GM21723 (cell line): ENCODE measurements at regions not wholly inside any gene's neighbourhood (a gene's known extent, or its start where the extent isn't known, plus 50 kb on each side); places are given as distances from the start of the nearest gene placed in this dataset.
"Not testable (repeated sequence)": the region's sequence is repeated elsewhere in the genome, so short reads cannot be mapped to it uniquely, and the experiment has no call there.

Experiments used
- ATAC-seq: cut with Tn5 transposase; IDR thresholded peaks from one replicate; pipeline ENCODE4 v1.9.1; 2021; ENCODE audit warnings: mild to moderate bottlenecking, moderate library complexity; ENCODE audit not compliant: unreplicated experiment

GRCh38 chr4:27075603-27076002 is 215.0 kb downstream of the STIM2 start:
- ATAC-seq, result not testable (repeated sequence)

- no peak for ATAC-seq
Observed at GRCh38 chr4:27078934-27079455, 218.4 kb downstream of the STIM2 start.

GRCh38 chr4:27081675-27082586 is 221.3 kb downstream of the STIM2 start:
- peak; percentile 56 for ATAC-seq

DNA sequence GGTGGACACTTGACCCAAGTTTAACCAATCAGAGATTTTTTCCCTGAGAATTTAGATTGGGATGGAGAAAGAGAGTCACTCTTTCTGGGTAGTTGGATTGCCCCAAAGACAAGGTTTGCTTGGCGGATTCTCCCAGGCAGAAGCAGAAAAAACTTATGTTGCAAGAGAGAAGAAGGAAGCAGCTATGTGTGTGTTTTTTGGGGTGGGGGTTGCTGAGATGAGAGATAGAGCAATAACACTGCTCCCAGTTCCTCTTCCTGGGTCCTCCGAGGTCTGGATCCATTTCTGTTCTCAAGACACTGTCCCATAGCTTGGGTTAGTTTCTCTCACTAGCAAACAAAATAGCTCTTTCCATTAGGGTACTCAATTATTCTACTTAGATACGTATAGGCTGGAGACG is 222.1 kb downstream of the STIM2 start:
- ATAC-seq, result no peak

- ATAC-seq, result no peak
Observed at GRCh38 chr4:27084685-27085361, 224.2 kb downstream of the STIM2 start.

GRCh38 chr4:27085396-27085795 is 224.8 kb downstream of the STIM2 start:
- ATAC-seq, result no peak

- ATAC-seq, result no peak
Observed at GRCh38 chr4:27087306-27088045, 226.8 kb downstream of the STIM2 start.

DNA sequence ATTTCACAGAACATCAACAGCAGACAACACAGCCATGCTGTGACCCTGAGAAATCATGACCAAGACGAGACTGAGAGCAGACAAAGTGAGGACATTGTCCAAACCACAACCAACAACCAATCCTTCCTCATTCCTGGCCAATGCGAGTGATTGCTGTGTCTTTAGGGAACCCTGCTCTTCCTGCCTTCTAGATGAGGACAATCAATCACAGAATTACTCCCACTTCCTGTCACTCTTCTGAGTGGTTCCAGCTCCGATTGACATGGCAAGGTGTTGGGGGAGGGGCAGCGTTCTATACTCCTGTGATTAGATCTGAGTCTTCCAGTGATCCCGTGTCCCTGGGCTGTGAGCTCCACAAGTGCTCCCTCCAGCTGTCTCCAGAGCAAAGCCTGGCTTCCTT is 227.8 kb downstream of the STIM2 start:
- no peak for ATAC-seq

GRCh38 chr4:27089186-27089585 is 228.5 kb downstream of the STIM2 start:
- no peak for ATAC-seq

DNA sequence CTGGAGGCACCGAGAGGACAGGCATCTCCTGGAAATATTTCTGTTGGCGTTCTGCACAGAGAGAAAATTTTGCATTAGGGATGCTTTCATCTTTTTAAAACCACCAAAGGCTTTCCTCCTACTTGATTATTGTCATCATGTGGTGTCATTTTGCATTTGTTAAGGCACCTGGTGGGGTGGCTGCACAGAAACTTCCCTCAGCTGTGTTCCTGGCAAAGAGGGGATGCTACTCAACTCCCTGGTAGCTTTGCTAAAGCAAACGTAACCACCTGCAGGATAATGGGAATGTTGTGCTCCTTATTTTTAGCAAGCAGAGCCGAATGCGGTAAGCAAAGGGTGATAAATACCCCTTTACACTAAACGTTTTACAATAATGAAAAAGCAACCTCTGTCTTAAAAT is 229.8 kb downstream of the STIM2 start:
- ATAC-seq, result no peak

DNA sequence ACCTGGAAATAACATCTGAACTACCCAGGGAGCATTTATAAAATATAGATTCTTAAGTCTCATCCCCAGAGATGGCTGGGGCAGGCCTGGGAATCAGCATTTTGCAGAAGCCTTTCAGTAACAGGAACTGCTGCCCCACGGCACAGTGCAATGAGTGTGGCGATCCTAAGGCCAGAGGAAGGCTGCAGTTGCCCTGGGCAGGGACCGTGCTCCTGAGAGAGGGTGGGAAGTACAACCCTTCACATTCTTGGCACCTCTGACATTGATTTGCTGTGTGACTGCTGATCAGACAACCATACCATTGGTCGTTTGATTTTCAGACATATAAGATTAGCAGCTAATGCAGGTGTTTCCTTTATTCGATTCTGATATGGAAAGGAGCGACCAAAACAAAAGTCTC is 233.6 kb downstream of the STIM2 start:
- ATAC-seq, result no peak

- no peak for ATAC-seq
Observed at GRCh38 chr4:27094783-27095182, 234.1 kb downstream of the STIM2 start.

DNA sequence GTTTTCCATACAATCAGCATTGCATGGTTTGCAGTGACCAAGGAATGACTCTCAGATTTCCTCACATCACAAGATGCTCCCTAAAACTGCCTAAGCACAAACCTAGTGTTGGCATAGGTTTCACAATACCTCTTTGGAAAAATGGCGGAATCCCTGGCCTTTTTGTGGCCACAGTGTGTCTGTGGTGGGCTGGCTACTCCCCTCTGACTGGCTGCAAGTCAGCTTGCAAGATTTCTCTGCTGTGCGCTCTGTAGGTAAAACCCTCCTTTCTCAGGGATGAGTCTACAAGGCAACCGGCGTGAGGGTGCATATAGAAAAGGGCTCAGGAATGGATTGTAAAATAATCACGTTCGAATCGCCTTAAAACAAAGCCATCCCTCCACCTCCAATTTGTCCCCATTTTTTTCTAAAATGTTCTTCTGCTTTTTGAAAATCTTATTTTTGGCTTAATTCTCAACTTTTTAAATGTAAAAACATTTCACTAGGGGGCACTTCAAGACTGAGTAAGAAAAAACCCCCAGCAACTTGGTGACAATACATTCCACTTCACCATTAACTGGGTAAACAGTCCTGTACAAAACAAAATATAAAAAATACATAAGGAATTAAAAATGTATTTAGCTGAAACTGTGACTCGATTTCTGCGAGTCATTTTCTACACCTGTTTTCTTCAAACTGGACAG is 235.6 kb downstream of the STIM2 start:
- no peak for ATAC-seq

DNA sequence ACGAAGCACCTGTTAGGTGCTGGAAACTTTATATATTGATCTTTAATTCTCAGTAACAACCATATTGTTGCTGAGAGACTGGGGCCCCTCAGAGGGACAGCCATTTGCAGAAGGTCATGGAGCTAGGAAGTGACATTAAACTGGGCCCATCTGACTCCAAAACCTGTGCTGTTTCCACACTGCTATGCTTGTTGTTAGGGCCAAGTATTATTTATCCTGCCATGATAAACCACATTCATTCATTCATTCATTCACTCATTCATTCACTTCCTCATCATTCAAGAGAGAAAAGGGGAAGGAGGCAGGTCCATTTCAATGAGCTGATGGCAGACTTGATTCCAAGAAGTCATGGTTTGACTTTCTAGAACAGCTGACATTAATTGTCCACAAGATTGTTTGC is 237.4 kb downstream of the STIM2 start:
- no peak for ATAC-seq

DNA sequence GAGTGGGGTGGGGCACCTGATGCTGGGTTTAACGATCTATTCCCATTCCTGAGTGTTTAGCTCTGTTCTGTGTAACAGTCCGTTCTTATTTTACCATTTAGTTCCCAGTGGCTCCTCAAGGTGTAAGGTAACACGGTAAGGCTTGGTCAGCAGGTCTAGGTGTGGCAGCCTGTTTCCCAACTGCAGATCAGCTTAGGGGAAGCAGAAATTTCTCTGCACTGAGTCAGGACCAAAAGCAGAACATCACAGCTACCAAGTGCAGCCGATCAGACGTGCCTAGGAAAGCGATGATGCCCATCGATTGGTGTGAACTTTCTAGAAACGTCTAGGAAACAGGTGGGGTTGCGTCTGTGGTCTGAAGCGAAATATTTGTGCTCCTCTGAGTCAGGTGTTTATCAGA is 240.1 kb downstream of the STIM2 start:
- ATAC-seq, result no peak

DNA sequence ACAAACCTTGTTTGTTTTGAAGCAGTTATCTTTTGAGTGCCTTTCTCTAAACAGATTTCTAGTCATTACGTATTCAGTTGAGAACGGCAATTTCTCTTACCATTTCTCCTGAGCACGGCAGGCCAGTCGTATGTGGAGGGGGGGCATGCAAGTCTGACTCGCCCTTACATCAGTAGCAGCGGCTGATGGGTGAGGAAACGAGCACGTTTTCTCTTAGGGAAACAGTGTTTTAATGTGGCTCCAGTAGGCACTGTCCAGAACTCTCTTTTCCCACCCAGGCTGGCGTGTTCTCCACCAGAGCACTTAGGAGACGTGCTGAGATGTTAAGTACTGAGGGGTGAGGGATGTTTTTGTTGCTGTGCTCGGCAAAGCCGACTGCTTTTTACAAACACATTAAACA is 240.5 kb downstream of the STIM2 start:
- no peak for ATAC-seq

GRCh38 chr4:27101561-27101960 is 240.9 kb downstream of the STIM2 start:
- ATAC-seq, result no peak

DNA sequence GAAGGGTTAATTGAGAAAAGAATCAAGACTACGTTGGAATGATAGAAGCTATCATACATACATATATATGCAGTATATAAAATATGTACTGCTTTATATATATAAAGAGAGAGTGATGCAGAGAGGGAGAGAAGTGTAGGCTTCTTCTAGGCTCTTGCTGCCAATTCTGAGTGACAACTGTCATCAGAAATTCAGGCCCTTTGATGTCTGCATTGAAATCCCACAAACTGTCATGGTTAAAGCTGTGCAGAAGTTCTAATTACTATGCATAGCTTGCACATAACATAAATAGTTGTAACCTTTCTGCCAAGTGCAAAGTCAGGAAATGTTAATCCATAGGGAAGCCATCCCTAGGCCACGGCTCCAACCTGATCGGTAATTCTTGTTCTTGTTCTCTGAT is 251.0 kb downstream of the STIM2 start:
- ATAC-seq, result no peak

GRCh38 chr4:27112587-27112986 is 251.9 kb downstream of the STIM2 start:
- ATAC-seq, result no peak

- no peak for ATAC-seq
Observed at GRCh38 chr4:27115221-27115620, 254.6 kb downstream of the STIM2 start.

GRCh38 chr4:27117453-27117852 is 256.8 kb downstream of the STIM2 start:
- no peak for ATAC-seq
